A549 (cell line): ENCODE measurements at regions not wholly inside any gene's neighbourhood (a gene's known extent, or its start where the extent isn't known, plus 50 kb on each side); places are given as distances from the start of the nearest gene placed in this dataset.

Source experiments
- ATAC-seq, 2 experiments: fragments of 200-7000 bp in 1 of 2; fragments of >200 bp in 1 of 2; cut with Nextera tagmentation in 1 of 2; cut with Tn5 transposase in 1 of 2; 3 replicates each; pipeline versions ENCODE4 v1.8.0 to v1.9.1; 2018 to 2020; ENCODE audit warnings: mild to moderate bottlenecking in 1 of 2, moderate library complexity in 1 of 2
- CTCF ChIA-PET: fragments of 300-600 bp; sonication (Branson Sonifier 250); formaldehyde crosslinking; extraction: SDS; loops from one replicate; lab custom pipeline; 2021; ENCODE audit warnings: antibody characterized with exemption, inconsistent platforms; lab: Yijun Ruan, JAX
- POLR2A ChIA-PET: fragments of 350-600 bp; formaldehyde crosslinking; extraction: SDS; loops from one replicate; lab custom pipeline; 2021; ENCODE audit warnings: antibody characterized with exemption, inconsistent platforms; lab: Yijun Ruan, JAX
- DNase-seq, 2 experiments: peaks; one replicate each; pipeline versions ENCODE4 v3.0.0 to v3.0.0-alpha.2; 2011 to 2016; ENCODE audit warnings: low read depth in 1 of 2, low spot score in 1 of 2
- FAIRE-seq: peaks from 2 replicates; lab custom pipeline; 2011; peaks lifted over from hg19 to GRCh38; lab: Jason Lieb, UNC
- H3K27ac ChIP-seq, 2 experiments: fragments of >200 bp; sonication (Bioruptor Twin); formaldehyde crosslinking; 3 replicates each; pipeline ENCODE4 v1.5.1; 2016 to 2017
- H3K4me1 ChIP-seq: fragments of >200 bp; sonication (Bioruptor Twin); formaldehyde crosslinking; 3 replicates; pipeline ENCODE4 v1.6.1; 2016
- H3K4me2 ChIP-seq: fragments of >200 bp; sonication (Bioruptor Twin); formaldehyde crosslinking; 3 replicates; pipeline ENCODE4 v1.6.1; 2016
- H3K4me3 ChIP-seq: fragments of >200 bp; sonication (Bioruptor Twin); formaldehyde crosslinking; 3 replicates; pipeline ENCODE4 v1.5.1; 2016
- H3K9me3 ChIP-seq: fragments of >200 bp; sonication (Bioruptor Twin); formaldehyde crosslinking; 3 replicates; pipeline ENCODE4 v1.6.1; 2016
- CEBPB ChIP-seq, 2 experiments: fragments of >200 bp in 1 of 2; sonication (Bioruptor Twin) in 1 of 2; formaldehyde crosslinking in 1 of 2; IDR thresholded peaks; 2 replicates each; pipeline ENCODE4 v1.6.1; 2012 to 2016
- CHD2 ChIP-seq: fragments of 150-350 bp; IDR thresholded peaks from 2 replicates; pipeline ENCODE4 v1.6.1; 2014; ENCODE audit warnings: low read length; ENCODE audit not compliant: partially characterized antibody
- CHD4 ChIP-seq: fragments of 200-600 bp; sonication (generic); IDR thresholded peaks from 2 replicates; pipeline ENCODE4 v1.6.1; 2016; ENCODE audit warnings: antibody characterized with exemption, mild to moderate bottlenecking, borderline replicate concordance
- EHF ChIP-seq: fragments of 250-450 bp; sonication (Bioruptor Pico); IDR thresholded peaks from 2 replicates; pipeline ENCODE4 v1.5.0; 2020; ENCODE audit warnings: mild to moderate bottlenecking
- EHMT2 ChIP-seq: fragments of 200-600 bp; sonication (generic); IDR thresholded peaks from 2 replicates; pipeline ENCODE4 v1.6.1; 2016; ENCODE audit warnings: antibody characterized with exemption, low read depth, mild to moderate bottlenecking, moderate library complexity
- FOSB ChIP-seq: fragments of 250-450 bp; sonication (Bioruptor Pico); IDR thresholded peaks from 2 replicates; pipeline ENCODE4 v1.5.0; 2020; ENCODE audit warnings: mild to moderate bottlenecking, moderate library complexity
- HDAC2 ChIP-seq: fragments of 200-600 bp; sonication (generic); IDR thresholded peaks from 2 replicates; pipeline ENCODE4 v1.6.1; 2016
- HOXA7 ChIP-seq: fragments of 250-450 bp; sonication (Bioruptor Pico); IDR thresholded peaks from 2 replicates; pipeline ENCODE4 v1.5.0; 2020; ENCODE audit warnings: mild to moderate bottlenecking, moderate library complexity
- KDM5A ChIP-seq: fragments of 200-600 bp; sonication (generic); IDR thresholded peaks from 2 replicates; pipeline ENCODE4 v1.6.1; 2016; ENCODE audit warnings: antibody characterized with exemption, mild to moderate bottlenecking
- MYC ChIP-seq: IDR thresholded peaks from 2 replicates; pipeline ENCODE4 v1.6.1; 2012; ENCODE audit warnings: mild to moderate bottlenecking, inconsistent platforms, low read length, improper control_type of control experiment, borderline replicate concordance
- NR3C1 ChIP-seq: fragments of >200 bp; sonication (Bioruptor Twin); formaldehyde crosslinking; IDR thresholded peaks from 3 replicates; pipeline ENCODE4 v1.6.1; 2017
- PHF8 ChIP-seq: fragments of 200-600 bp; sonication (generic); IDR thresholded peaks from 2 replicates; pipeline ENCODE4 v1.6.1; 2016; ENCODE audit warnings: low read depth, mild to moderate bottlenecking, antibody characterized with exemption, moderate library complexity, borderline replicate concordance
- POLR2A ChIP-seq: IDR thresholded peaks from 2 replicates; pipeline ENCODE4 v1.6.1; 2012; ENCODE audit warnings: mild to moderate bottlenecking, low read length
- RCOR1 ChIP-seq: fragments of 150-350 bp; IDR thresholded peaks from 2 replicates; pipeline ENCODE4 v1.6.1; 2014; ENCODE audit warnings: antibody characterized with exemption, low read length, low read depth
- RNF2 ChIP-seq: fragments of 200-600 bp; sonication (generic); IDR thresholded peaks from 2 replicates; pipeline ENCODE4 v1.6.1; 2016; ENCODE audit warnings: low read depth, mild to moderate bottlenecking, antibody characterized with exemption, moderate library complexity, borderline replicate concordance
- ZC3H11A ChIP-seq: fragments of 450-650 bp; IDR thresholded peaks from 2 replicates; pipeline ENCODE4 v1.6.1; 2014; ENCODE audit warnings: antibody characterized with exemption, mild to moderate bottlenecking
- WGBS: methylation state at CpG from one replicate; pipeline ENCODE4 v1.1.6; 2017; ENCODE audit errors: missing lambda C conversion rate; 5-methylcytosine and 5-hydroxymethylcytosine counted together
- TF ChIP-seq, protein P1 (sequence below): fragments of >200 bp; sonication (Bioruptor Twin); formaldehyde crosslinking; IDR thresholded peaks from 3 replicates; pipeline ENCODE4 v1.6.1; 2016
- TF ChIP-seq, protein P2 (sequence below): fragments of 200-600 bp; sonication (generic); IDR thresholded peaks from 2 replicates; pipeline ENCODE4 v1.6.1; 2016; ENCODE audit warnings: antibody characterized with exemption, mild to moderate bottlenecking, moderate library complexity
- TF ChIP-seq, protein P3 (sequence below): fragments of >200 bp; sonication (Bioruptor Twin); formaldehyde crosslinking; IDR thresholded peaks from 2 replicates; pipeline ENCODE4 v1.6.1; 2016
- TF ChIP-seq, protein P4 (sequence below): fragments of 450-650 bp; IDR thresholded peaks from 2 replicates; pipeline ENCODE4 v1.6.1; 2014; ENCODE audit warnings: antibody characterized with exemption
- TF ChIP-seq, protein P5 (sequence below): IDR thresholded peaks from 2 replicates; pipeline ENCODE4 v1.6.1; 2012

DNA sequence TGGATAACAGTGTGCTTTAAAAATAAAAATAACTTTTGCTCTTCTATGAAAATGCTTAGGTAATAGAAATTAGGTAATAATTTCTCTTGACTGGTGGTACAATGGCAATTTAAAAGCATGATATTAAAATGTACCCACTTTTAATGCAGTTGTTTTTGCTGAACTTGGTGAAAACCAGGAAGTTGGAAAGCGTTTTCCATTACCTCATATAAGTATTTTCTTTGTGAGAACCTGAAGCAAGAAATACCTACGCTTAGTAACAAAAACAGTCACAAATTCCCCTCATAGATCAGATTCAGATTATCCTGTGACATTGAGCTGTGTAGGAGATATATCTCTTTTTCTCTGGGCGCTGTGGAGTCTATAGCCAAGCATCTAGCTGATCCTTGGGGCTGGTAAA is 689.0 kb upstream of the FZD8 start:
- no peak for ATAC-seq

DNA sequence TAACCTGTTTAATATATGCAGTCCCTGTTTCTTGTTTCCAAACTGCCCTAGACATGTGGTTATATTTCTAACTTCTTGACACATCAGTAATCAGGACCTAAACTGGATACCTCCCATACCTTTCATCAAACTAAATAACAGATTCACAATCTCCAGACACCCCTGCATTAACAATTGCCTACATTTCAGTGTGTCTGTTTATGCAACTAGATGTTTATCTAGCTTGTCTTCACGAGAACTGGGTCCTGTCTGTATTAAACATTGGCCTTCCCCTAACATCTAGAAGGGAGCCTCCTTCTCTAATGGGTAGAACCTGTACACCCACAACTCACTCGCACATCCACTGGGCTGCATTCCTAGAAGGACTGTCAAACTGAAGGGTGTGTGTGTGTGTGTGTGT is 683.7 kb upstream of the FZD8 start:
- POLR2A ChIA-PET, result no interaction called here
- FAIRE-seq, result no peak
- Histone ChIP-seq H3K27ac (no peak overlapping the region), H3K9me3 (no peaks in the 10 kb centered on the region), H3K4me3 (no peak overlapping the region), H3K4me1 (peaks cover 9% of the 10 kb centered on the region; the same call in 1 of the 3 replicates), H3K4me2 (no peak overlapping the region)
- ATAC-seq, result no peak
- WGBS, result 54% methylated on average over 2 of the region's 2 CpGs
- TF ChIP-seq MYC (no peak), NR3C1 (no peak), PHF8 (no peak), CHD2 (no peak), ZC3H11A (no peak), POLR2A (no peak), CEBPB (IDR thresholded peaks at IDR 0.05) (no peak), FOSB (CRISPR knock-in tag) (no peak), HOXA7 (CRISPR knock-in tag) (no peak), KDM5A (no peak), EHMT2 (no peak)
- TF ChIP-seq, protein P1, sequence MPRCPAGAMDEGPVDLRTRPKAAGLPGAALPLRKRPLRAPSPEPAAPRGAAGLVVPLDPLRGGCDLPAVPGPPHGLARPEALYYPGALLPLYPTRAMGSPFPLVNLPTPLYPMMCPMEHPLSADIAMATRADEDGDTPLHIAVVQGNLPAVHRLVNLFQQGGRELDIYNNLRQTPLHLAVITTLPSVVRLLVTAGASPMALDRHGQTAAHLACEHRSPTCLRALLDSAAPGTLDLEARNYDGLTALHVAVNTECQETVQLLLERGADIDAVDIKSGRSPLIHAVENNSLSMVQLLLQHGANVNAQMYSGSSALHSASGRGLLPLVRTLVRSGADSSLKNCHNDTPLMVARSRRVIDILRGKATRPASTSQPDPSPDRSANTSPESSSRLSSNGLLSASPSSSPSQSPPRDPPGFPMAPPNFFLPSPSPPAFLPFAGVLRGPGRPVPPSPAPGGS, result no peak
- TF ChIP-seq, protein P2, sequence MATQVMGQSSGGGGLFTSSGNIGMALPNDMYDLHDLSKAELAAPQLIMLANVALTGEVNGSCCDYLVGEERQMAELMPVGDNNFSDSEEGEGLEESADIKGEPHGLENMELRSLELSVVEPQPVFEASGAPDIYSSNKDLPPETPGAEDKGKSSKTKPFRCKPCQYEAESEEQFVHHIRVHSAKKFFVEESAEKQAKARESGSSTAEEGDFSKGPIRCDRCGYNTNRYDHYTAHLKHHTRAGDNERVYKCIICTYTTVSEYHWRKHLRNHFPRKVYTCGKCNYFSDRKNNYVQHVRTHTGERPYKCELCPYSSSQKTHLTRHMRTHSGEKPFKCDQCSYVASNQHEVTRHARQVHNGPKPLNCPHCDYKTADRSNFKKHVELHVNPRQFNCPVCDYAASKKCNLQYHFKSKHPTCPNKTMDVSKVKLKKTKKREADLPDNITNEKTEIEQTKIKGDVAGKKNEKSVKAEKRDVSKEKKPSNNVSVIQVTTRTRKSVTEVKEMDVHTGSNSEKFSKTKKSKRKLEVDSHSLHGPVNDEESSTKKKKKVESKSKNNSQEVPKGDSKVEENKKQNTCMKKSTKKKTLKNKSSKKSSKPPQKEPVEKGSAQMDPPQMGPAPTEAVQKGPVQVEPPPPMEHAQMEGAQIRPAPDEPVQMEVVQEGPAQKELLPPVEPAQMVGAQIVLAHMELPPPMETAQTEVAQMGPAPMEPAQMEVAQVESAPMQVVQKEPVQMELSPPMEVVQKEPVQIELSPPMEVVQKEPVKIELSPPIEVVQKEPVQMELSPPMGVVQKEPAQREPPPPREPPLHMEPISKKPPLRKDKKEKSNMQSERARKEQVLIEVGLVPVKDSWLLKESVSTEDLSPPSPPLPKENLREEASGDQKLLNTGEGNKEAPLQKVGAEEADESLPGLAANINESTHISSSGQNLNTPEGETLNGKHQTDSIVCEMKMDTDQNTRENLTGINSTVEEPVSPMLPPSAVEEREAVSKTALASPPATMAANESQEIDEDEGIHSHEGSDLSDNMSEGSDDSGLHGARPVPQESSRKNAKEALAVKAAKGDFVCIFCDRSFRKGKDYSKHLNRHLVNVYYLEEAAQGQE, result no peak
- TF ChIP-seq, protein P3, sequence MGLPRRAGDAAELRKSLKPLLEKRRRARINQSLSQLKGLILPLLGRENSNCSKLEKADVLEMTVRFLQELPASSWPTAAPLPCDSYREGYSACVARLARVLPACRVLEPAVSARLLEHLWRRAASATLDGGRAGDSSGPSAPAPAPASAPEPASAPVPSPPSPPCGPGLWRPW, result no peak
- CTCF ChIA-PET, result interaction anchor here (0.7 kb wide), 1 partner anchor 88 kb away, joined by 3 read pairs; no protein-coding TSS in a partner anchor
- no peak for DNase-seq

More for the DNA sequence above, 689.0 kb upstream of the FZD8 start:
- ChIA-PET CTCF (no interaction called here), POLR2A (no interaction called here)
- H3K27ac ChIP-seq, result no peak overlapping the region
- WGBS, result 54% methylated on average over 3 of the region's 3 CpGs
- no peak overlapping the region for H3K4me2 ChIP-seq
- no peak for DNase-seq
- no peak for FAIRE-seq
- H3K9me3 ChIP-seq, result no peaks in the 10 kb centered on the region
- no peak overlapping the region for H3K4me3 ChIP-seq
- no peak for TF ChIP-seq RCOR1
- TF ChIP-seq, protein P4, sequence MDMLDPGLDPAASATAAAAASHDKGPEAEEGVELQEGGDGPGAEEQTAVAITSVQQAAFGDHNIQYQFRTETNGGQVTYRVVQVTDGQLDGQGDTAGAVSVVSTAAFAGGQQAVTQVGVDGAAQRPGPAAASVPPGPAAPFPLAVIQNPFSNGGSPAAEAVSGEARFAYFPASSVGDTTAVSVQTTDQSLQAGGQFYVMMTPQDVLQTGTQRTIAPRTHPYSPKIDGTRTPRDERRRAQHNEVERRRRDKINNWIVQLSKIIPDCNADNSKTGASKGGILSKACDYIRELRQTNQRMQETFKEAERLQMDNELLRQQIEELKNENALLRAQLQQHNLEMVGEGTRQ, result no peak
- TF ChIP-seq CEBPB (IDR thresholded peaks at IDR 0.05), result no peak
- no peak for TF ChIP-seq CHD4
- TF ChIP-seq, protein P5, sequence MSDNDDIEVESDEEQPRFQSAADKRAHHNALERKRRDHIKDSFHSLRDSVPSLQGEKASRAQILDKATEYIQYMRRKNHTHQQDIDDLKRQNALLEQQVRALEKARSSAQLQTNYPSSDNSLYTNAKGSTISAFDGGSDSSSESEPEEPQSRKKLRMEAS, result no peak
- no peak for TF ChIP-seq KDM5A
- no peak for TF ChIP-seq HDAC2
- TF ChIP-seq, protein P2, result no peak
- TF ChIP-seq RNF2, result no peak
- no peak for TF ChIP-seq ZC3H11A
- no peak for TF ChIP-seq MYC
- TF ChIP-seq EHF (CRISPR knock-in tag), result no peak
- TF ChIP-seq PHF8, result no peak
- no peaks in the 10 kb centered on the region for H3K4me1 ChIP-seq
